ENCODE measurements at regions not wholly inside any gene's neighbourhood (a gene's known extent, or its start where the extent isn't known, plus 50 kb on each side); places are given as distances from the start of the nearest gene placed in this dataset.

- Histone ChIP-seq H3K9me3 (replicated peaks in 1 of 2; ENCODE audit: control insufficient read depth in 1 of 2, insufficient read depth in 1 of 2, low read length in 2 of 2) (peaks cover 4 to 15% of the 10 kb centered on the region in 2 donors), H3K4me1 (ENCODE audit: control insufficient read depth in 1 of 2, insufficient read depth in 2 of 2, low read length in 2 of 2) (no peaks in the 10 kb centered on the region), H3K4me2 (replicated peaks; ENCODE audit: extremely low read depth, low read length, poor library complexity, severe bottlenecking) (no peak overlapping the region), H3K27ac (ENCODE audit: low read depth in 1 of 2, low read length in 2 of 2) (no peak overlapping the region), H2AFZ (ENCODE audit: insufficient read depth, low read depth, low read length, poor library complexity, severe bottlenecking) (no peak overlapping the region), H4K20me1 (ENCODE audit: insufficient read depth, low read length) (no peaks in the 10 kb centered on the region), H3K36me3 (replicated peaks in 1 of 2; ENCODE audit: control insufficient read depth in 1 of 2, insufficient read depth in 2 of 2, low read length in 2 of 2) (no peaks in the 10 kb centered on the region), H3K27me3 (ENCODE audit: control insufficient read depth in 2 of 2, insufficient read depth in 2 of 2, low read length in 2 of 2) (peaks cover 2 to 4% of the 10 kb centered on the region in 2 donors), H3K79me2 (ENCODE audit: insufficient read depth, low read length) (no peaks in the 10 kb centered on the region), H3K9ac (ENCODE audit: insufficient read depth, low read length, poor library complexity, severe bottlenecking) (no peak overlapping the region), H3K4me3 (replicated peaks in 1 of 3; ENCODE audit: low read depth in 2 of 3, low read length in 3 of 3) (no peak overlapping the region)
- H3K4me1 Mint-ChIP-seq: no peaks in the 10 kb centered on the region
- H3K27me3 Mint-ChIP-seq (ENCODE audit: low read depth in 3 of 3): peaks cover 2 to 7% (median 2%) of the 10 kb centered on the region in 3 donors
- no peak for TF ChIP-seq CTCF (IDR thresholded peaks at IDR 0.05)
- no peaks in the 10 kb centered on the region for H3K36me3 Mint-ChIP-seq
- intact Hi-C loops (cut with micrococcal nuclease): no loop called here
- DNase-seq: no peak
- H3K4me3 Mint-ChIP-seq: no peak overlapping the region
- H3K9me3 Mint-ChIP-seq: peaks cover 12 to 20% (median 18%) of the 10 kb centered on the region in 7 donors
- H3K27ac Mint-ChIP-seq: no peak overlapping the region
These were observed 63.1 kb downstream of the NRN1 start for GRCh38 chr6:5943591-5943990.

- no peaks in the 10 kb centered on the region for H4K20me1 ChIP-seq (ENCODE audit: insufficient read depth, low read length)
- DNase-seq: no peak
- Mint-ChIP-seq H3K4me3 (no peak overlapping the region), H3K9me3 (peaks cover 12 to 20% (median 18%) of the 10 kb centered on the region in 7 donors), H3K36me3 (no peaks in the 10 kb centered on the region), H3K27ac (no peak overlapping the region), H3K27me3 (ENCODE audit: low read depth in 3 of 3) (peaks cover 2 to 3% (median 2%) of the 10 kb centered on the region in 3 donors), H3K4me1 (no peaks in the 10 kb centered on the region)
- no peak overlapping the region for H2AFZ ChIP-seq (ENCODE audit: insufficient read depth, low read depth, low read length, poor library complexity, severe bottlenecking)
- H3K36me3 ChIP-seq (replicated peaks in 1 of 2; ENCODE audit: control insufficient read depth in 1 of 2, insufficient read depth in 2 of 2, low read length in 2 of 2): no peaks in the 10 kb centered on the region
- no peak overlapping the region for H3K27ac ChIP-seq (ENCODE audit: low read depth in 1 of 2, low read length in 2 of 2)
- no peaks in the 10 kb centered on the region for H3K79me2 ChIP-seq (ENCODE audit: insufficient read depth, low read length)
- WGBS (ENCODE audit: insufficient coverage): no CpG with 5 or more reads among the region's 1 CpG
- no peak overlapping the region for H3K9ac ChIP-seq (ENCODE audit: insufficient read depth, low read length, poor library complexity, severe bottlenecking)
- H3K4me2 ChIP-seq (replicated peaks; ENCODE audit: extremely low read depth, low read length, poor library complexity, severe bottlenecking): no peak overlapping the region
- H3K4me3 ChIP-seq (replicated peaks in 1 of 3; ENCODE audit: low read depth in 2 of 3, low read length in 3 of 3): no peak overlapping the region
- intact Hi-C loops (cut with micrococcal nuclease): no loop called here
- peaks cover 2% of the 10 kb centered on the region in 2 donors for H3K27me3 ChIP-seq (ENCODE audit: control insufficient read depth in 2 of 2, insufficient read depth in 2 of 2, low read length in 2 of 2)
- no peaks in the 10 kb centered on the region for H3K4me1 ChIP-seq (ENCODE audit: control insufficient read depth in 1 of 2, insufficient read depth in 2 of 2, low read length in 2 of 2)
- TF ChIP-seq CTCF (IDR thresholded peaks at IDR 0.05): no peak
- peaks cover 4 to 15% of the 10 kb centered on the region in 2 donors for H3K9me3 ChIP-seq (replicated peaks in 1 of 2; ENCODE audit: control insufficient read depth in 1 of 2, insufficient read depth in 1 of 2, low read length in 2 of 2)
These were observed 64.1 kb downstream of the NRN1 start for GRCh38 chr6:5942591-5942990.

All from CD14-positive monocyte (primary cell).